HepG2 (cell line): ENCODE measurements at regions not wholly inside any gene's neighbourhood (a gene's known extent, or its start where the extent isn't known, plus 50 kb on each side); places are given as distances from the start of the nearest gene placed in this dataset.

ENCODE experiments used
- AHDC1 ChIP-seq: sonication (generic); formaldehyde crosslinking; IDR thresholded peaks from 2 replicates; pipeline ENCODE4 v1.5.1; 2020; ENCODE audit warnings: mild to moderate bottlenecking, missing genetic modification reagents, borderline replicate concordance
- BRCA1 ChIP-seq: sonication (generic); formaldehyde crosslinking; IDR thresholded peaks from 2 replicates; pipeline ENCODE4 v1.4.0; 2020; ENCODE audit warnings: missing genetic modification reagents
- HMGXB3 ChIP-seq: sonication (generic); formaldehyde crosslinking; IDR thresholded peaks from 2 replicates; pipeline ENCODE4 v1.4.0; 2020; ENCODE audit warnings: missing genetic modification reagents, borderline replicate concordance
- SRSF9 ChIP-seq: fragments of 200-400 bp; formaldehyde crosslinking; IDR thresholded peaks from 2 replicates; pipeline ENCODE4 v1.6.1; 2018; ENCODE audit warnings: borderline replicate concordance, mild to moderate bottlenecking, low read depth, low read length; ENCODE audit not compliant: insufficient read depth, poor library complexity, severe bottlenecking
- ZBTB37 ChIP-seq: sonication (generic); formaldehyde crosslinking; IDR thresholded peaks from 2 replicates; pipeline ENCODE4 v1.4.0; 2020; ENCODE audit warnings: mild to moderate bottlenecking, missing genetic modification reagents
- ZNF362 ChIP-seq: sonication (generic); formaldehyde crosslinking; IDR thresholded peaks from 2 replicates; pipeline ENCODE4 v1.4.0; 2020; ENCODE audit warnings: missing genetic modification reagents, mild to moderate bottlenecking, borderline replicate concordance

GRCh38 chr1:211882381-211883004 is 51.9 kb upstream of the LPGAT1 start (continued):
- TF ChIP-seq AHDC1, result no peak
- TF ChIP-seq SRSF9, result no peak
- no peak for TF ChIP-seq ZNF362 (CRISPR knock-in tag)
- TF ChIP-seq HMGXB3 (CRISPR knock-in tag), result no peak
- TF ChIP-seq BRCA1 (CRISPR knock-in tag), result no peak
- no peak for TF ChIP-seq ZBTB37
